Effector memory CD8-positive, alpha-beta T cell (primary cell): ENCODE measurements at regions not wholly inside any gene's neighbourhood (a gene's known extent, or its start where the extent isn't known, plus 50 kb on each side); places are given as distances from the start of the nearest gene placed in this dataset.

Experiments
- ATAC-seq: fragments of 150-1000 bp; cut with Tn5 transposase; replicated peaks from 2 replicates; pipeline ENCODE4 v1.10.0; 2021; ENCODE audit warnings: mild to moderate bottlenecking, moderate library complexity
- DNase-seq, 3 experiments: peaks; one replicate each; pipeline ENCODE4 v3.0.0; 2021
- H3K27ac Mint-ChIP-seq, 2 donors: one replicate each; pipeline ENCODE4 v1.8.0; 2022; ENCODE audit warnings: mild to moderate bottlenecking in 2 of 2, mixed read lengths in 2 of 2, moderate library complexity in 2 of 2
- H3K27me3 Mint-ChIP-seq, 2 donors: one replicate each; pipeline ENCODE4 v1.8.0; 2022; ENCODE audit warnings: mixed read lengths in 2 of 2
- H3K36me3 Mint-ChIP-seq: one replicate; pipeline ENCODE4 v1.8.0; 2022; ENCODE audit warnings: mild to moderate bottlenecking, moderate library complexity, mixed read lengths; ENCODE audit not compliant: insufficient read depth
- H3K4me1 Mint-ChIP-seq, 2 donors: one replicate each; pipeline ENCODE4 v1.8.0; 2022; ENCODE audit warnings: low read depth in 2 of 2, mixed read lengths in 2 of 2
- H3K4me3 Mint-ChIP-seq, 2 donors: one replicate each; pipeline ENCODE4 v1.8.0; 2022; ENCODE audit warnings: mild to moderate bottlenecking in 2 of 2, mixed read lengths in 2 of 2, moderate library complexity in 2 of 2
- H3K9me3 Mint-ChIP-seq, 2 donors: one replicate each; pipeline ENCODE4 v1.8.0; 2022; ENCODE audit warnings: mixed read lengths in 2 of 2

DNA sequence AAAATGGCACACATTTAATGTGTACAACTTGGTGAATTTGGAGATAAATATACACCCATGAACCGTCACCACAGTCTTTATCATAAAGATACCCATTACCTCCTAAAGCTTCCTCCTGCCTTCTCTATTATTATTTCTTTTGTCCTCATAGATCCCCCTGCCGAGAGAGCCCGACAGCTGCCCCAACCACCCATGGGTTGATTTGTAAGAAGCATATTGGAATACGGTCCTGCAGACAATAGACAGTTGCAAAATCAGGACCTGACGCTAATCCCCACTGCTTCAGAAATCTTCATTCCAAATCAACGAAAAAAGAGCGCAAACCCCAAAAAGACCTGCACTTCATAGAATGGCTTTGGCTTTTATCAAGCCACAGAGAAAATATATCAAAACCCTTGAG lies 697.5 kb downstream of the SEMA5A start:
- Mint-ChIP-seq H3K9me3 (peaks cover 12 to 18% of the 10 kb centered on the region in 2 donors), H3K4me3 (no peak overlapping the region), H3K4me1 (no peaks in the 10 kb centered on the region), H3K36me3 (no peaks in the 10 kb centered on the region), H3K27me3 (no peaks in the 10 kb centered on the region), H3K27ac (no peak overlapping the region)
- DNase-seq (no peak), ATAC-seq (no peak)

DNA sequence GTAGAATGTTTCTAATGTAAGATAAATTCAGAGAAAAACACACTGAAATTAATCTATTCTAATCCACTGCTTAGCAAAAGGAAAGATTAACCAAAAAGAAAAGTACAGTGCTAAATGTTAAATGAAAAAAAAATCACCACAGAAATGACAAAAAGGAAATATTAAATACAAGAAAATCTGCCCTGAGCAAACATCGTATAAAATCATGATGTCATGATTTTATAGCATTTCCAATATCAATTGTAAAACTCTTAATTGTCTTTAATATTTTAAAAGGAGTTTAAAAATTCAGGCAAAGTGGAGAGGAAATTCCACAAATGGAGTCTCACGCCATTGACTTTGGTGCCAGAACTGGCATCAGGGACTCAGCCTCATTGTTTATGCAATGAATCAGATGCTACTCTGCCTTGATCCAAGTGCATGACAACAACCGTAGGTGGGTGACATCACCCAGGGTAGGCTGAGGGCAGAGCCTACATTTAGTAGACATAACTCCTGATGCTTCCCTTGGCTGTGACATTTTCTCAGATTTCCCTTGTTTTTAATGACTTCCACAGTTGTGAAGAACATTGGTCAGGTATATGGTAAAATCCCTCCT lies 696.8 kb downstream of the SEMA5A start:
- Mint-ChIP-seq H3K4me1 (no peaks in the 10 kb centered on the region), H3K4me3 (no peak overlapping the region), H3K27me3 (no peaks in the 10 kb centered on the region), H3K27ac (no peak overlapping the region), H3K9me3 (peaks cover 12 to 15% of the 10 kb centered on the region in 2 donors), H3K36me3 (no peaks in the 10 kb centered on the region)
- no peak for ATAC-seq
- DNase-seq: no peak

DNA sequence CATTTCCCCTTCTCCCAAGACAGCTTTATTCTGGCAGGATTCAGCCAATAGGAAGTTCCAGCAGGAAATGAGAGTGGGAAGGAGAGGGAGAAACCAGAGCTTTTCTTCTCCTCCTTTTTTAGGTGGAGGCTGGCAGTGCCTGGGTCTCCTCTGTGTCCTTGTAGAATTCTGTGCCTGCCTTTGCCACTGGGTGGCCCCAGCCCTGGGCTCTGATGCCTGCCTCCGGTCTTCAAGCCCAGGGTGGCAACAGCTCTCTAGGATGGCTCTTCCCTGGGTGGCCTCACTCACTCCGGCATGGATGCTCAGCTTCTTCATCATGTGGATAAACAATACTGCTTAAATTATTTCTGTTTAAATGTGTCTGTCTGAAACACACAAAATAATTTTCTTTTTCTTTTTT lies 694.8 kb downstream of the SEMA5A start:
- peaks cover 13% of the 10 kb centered on the region in 2 donors for H3K9me3 Mint-ChIP-seq
- H3K4me1 Mint-ChIP-seq: no peaks in the 10 kb centered on the region
- H3K27me3 Mint-ChIP-seq: no peaks in the 10 kb centered on the region
- DNase-seq: no peak
- H3K4me3 Mint-ChIP-seq: no peak overlapping the region
- H3K36me3 Mint-ChIP-seq: no peaks in the 10 kb centered on the region
- no peak overlapping the region for H3K27ac Mint-ChIP-seq
- ATAC-seq: no peak

DNA sequence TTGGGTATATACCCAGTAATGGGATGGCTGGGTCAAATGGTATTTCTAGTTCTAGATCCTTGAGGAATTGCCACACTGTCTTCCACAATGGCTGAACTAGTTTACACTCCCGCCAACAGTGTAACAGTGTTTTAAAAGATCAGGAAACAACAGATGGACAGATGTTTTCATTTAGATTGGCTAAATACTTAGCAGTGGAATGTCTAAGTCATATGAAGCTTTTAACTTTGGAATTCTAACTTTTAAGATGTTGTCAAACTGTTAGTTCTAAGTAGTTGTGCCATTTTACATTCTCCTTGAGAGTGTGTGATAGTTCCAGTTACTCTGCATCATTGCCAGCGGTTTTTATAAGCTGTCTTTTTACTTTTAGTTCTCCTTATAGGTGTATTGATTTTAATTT lies 688.8 kb downstream of the SEMA5A start:
- ATAC-seq (no peak), DNase-seq (no peak)
- Mint-ChIP-seq H3K4me3 (no peak overlapping the region), H3K4me1 (no peaks in the 10 kb centered on the region), H3K27ac (no peak overlapping the region), H3K27me3 (no peaks in the 10 kb centered on the region), H3K9me3 (peaks cover 11 to 13% of the 10 kb centered on the region in 2 donors), H3K36me3 (peaks cover 3% of the 10 kb centered on the region)

DNA sequence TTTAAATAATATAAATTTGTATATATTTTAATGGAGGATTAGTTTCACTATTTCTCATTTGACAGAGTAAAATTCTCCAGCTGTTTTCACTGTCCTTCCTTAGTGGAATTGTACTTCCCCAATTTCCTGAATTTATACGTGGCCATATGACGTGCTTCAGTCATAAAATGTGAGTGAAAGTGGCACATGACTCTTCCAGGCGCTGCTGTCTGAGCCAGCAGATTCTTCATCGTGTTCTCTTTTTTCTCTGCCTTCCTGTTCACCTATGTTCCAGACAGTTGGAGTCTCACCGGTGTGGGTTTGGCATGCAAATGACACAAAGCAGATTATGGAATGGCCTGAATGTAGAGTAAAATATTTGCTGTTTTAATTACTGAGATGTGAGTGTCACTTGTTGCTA lies 684.1 kb downstream of the SEMA5A start:
- no peak overlapping the region for H3K4me3 Mint-ChIP-seq
- H3K4me1 Mint-ChIP-seq: no peaks in the 10 kb centered on the region
- no peak overlapping the region for H3K27ac Mint-ChIP-seq
- peaks cover 3% of the 10 kb centered on the region for H3K36me3 Mint-ChIP-seq
- H3K9me3 Mint-ChIP-seq: peaks cover 5 to 7% of the 10 kb centered on the region in 2 donors
- H3K27me3 Mint-ChIP-seq: no peaks in the 10 kb centered on the region
- DNase-seq (no peak), ATAC-seq (no peak)

DNA sequence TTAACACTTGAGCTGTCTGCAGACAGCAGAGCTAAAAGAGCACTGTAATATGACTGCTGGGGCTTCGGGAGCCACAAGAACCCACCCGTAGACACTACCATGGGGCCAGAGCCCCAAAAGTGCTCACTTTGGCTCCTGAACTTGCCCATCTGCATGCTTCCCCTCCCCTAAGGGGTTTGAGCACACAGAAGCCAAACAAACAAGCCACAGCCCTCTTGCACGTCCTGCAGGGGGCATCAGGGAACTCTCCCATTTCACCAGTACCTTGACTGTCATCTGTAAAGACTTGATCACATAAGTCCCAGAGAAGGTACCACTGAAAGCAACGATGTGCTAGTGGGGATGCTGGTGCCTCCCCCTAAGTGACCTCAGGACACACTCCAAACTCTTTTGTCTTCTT lies 681.8 kb downstream of the SEMA5A start:
- Mint-ChIP-seq H3K4me1 (no peaks in the 10 kb centered on the region), H3K27me3 (no peaks in the 10 kb centered on the region), H3K9me3 (peaks cover 3 to 15% of the 10 kb centered on the region in 2 donors), H3K36me3 (peaks cover 3% of the 10 kb centered on the region), H3K27ac (no peak overlapping the region), H3K4me3 (no peak overlapping the region)
- no peak for DNase-seq
- no peak for ATAC-seq

DNA sequence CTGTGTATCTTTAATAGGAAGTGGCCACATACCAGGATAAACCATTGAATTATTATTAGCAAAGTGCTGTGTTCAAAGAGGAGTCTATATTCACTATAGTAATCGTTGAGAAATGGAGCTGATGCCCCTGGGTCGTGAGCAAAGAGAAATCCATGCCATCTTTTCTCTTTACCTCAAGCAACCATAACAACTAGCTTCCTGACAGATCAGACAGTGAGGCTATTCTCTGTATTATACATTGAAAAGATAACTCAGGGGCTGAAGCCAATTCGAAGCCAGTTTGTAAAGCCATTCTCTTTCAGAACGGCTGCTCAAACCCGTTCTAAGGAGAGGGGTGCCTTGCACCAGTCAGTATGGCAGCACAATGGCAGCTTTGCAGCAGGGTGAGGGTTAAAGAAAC lies 680.6 kb downstream of the SEMA5A start:
- ATAC-seq (no peak), DNase-seq (no peak)
- no peak overlapping the region for H3K27ac Mint-ChIP-seq
- H3K4me3 Mint-ChIP-seq: no peak overlapping the region
- peaks cover 2% of the 10 kb centered on the region for H3K36me3 Mint-ChIP-seq
- peaks cover 3 to 15% of the 10 kb centered on the region in 2 donors for H3K9me3 Mint-ChIP-seq
- H3K27me3 Mint-ChIP-seq: no peaks in the 10 kb centered on the region
- H3K4me1 Mint-ChIP-seq: no peaks in the 10 kb centered on the region

DNA sequence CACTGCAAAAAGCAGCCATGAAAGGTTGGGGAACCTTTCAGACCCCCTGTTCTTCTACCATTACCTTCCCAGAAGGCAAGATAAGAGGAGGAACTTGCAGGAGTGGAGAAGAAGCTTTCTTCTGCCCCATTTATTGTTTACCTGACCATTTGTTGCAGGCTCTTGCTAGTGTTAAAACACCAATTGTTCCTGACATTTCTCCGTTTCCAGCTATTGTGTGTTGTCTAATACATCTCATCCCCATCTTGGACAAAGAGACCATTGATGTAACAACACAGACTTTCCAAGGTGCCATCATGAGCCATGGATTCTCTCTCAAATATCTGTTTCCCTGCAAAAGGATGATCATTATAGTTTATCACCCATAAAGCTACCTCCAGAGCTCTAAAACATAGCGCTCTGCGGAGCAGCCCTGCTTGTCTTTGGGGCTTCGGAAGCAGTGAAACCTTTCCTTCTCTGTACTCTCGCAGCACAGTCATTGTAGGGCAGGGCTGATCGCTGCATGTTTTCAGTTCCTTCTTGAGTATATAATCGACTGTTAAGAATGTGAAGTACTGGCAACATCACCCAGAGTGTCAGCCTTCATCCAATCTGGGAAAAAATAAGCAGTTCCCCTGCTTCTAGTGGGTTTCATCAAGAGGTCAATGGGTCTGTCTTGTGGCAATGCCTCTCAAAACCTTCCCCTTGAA lies 680.0 kb downstream of the SEMA5A start:
- DNase-seq: no peak
- no peaks in the 10 kb centered on the region for H3K4me1 Mint-ChIP-seq
- no peak overlapping the region for H3K27ac Mint-ChIP-seq
- H3K27me3 Mint-ChIP-seq: no peaks in the 10 kb centered on the region
- no peak overlapping the region for H3K4me3 Mint-ChIP-seq
- peaks cover 5 to 15% of the 10 kb centered on the region in 2 donors for H3K9me3 Mint-ChIP-seq
- no peak for ATAC-seq
- no peaks in the 10 kb centered on the region for H3K36me3 Mint-ChIP-seq

DNA sequence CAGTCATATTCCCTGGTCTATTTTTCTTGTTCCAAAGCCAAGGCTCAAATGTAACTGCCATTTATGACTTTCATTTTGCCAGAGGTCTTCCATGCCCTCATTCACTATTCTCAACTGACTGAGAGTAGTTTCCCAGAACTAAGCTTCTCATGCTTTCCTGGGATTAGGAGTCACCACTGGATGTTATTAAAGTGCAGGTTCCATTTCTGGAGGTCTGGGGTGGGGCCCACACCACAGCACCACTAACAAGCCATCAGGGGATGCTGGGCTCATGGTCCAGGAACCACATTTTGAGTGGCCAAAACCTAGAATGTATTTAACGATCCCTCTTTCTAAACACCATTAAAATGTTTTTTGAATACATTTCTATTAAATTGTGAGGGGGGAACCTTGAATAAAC lies 677.6 kb downstream of the SEMA5A start:
- H3K4me1 Mint-ChIP-seq: no peaks in the 10 kb centered on the region
- ATAC-seq: no peak
- no peaks in the 10 kb centered on the region for H3K27me3 Mint-ChIP-seq
- peaks cover 10 to 31% of the 10 kb centered on the region in 2 donors for H3K9me3 Mint-ChIP-seq
- no peak overlapping the region for H3K27ac Mint-ChIP-seq
- no peak overlapping the region for H3K4me3 Mint-ChIP-seq
- no peaks in the 10 kb centered on the region for H3K36me3 Mint-ChIP-seq
- no peak for DNase-seq

DNA sequence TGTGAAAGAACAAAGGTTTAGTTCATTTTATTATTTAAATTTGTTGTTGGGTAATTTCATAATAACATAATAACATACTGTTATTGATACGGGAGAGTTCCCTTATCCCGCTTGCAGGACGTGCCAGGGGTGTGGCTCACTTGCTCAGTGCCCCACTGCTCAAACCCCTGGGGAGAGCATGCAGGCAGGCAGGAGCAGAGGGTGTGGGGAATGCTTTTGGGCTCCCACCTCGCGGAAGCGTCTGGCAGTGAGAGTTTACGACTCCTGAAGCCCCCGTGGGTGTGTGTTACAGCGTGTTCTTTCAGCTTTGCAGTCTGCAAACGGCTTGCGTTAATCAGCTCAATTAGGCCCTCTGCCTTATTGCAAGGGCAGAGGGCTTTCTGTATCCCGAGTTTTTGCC lies 675.9 kb downstream of the SEMA5A start:
- Mint-ChIP-seq H3K36me3 (no peaks in the 10 kb centered on the region), H3K27ac (no peak overlapping the region), H3K4me1 (no peaks in the 10 kb centered on the region), H3K9me3 (peaks cover 7 to 30% of the 10 kb centered on the region in 2 donors), H3K27me3 (no peaks in the 10 kb centered on the region), H3K4me3 (no peak overlapping the region)
- no peak for DNase-seq
- no peak for ATAC-seq

DNA sequence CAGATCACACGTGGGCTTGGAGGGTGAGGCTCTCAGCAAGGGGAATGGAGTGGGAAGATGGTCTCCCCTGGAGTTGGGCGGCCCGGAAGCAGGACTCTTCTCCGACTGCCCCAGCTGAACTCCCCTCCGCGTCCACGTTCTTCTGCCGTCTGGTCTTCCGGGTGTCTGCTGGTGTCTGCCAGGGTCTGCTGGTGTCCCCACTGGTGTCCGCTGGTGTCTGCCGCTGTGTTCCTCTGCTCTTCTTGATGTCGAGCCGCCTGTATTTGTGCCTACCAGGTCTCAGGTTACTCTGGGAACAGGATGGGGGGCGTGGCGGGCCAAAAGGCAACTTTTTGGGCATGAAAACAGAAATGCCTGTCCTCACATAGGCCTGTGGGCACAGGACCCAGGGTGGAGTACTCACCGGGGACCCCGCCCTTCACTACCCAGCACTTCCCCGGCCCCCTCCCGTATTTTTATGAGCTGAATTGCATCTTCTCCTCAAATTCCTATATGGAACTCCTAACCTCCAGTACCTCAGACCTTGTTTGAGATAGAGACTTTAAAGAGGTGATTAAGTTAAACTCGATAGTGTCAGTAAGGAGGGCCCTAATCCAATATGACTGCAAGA lies 675.4 kb downstream of the SEMA5A start:
- Mint-ChIP-seq H3K27me3 (no peaks in the 10 kb centered on the region), H3K36me3 (no peaks in the 10 kb centered on the region), H3K9me3 (peaks cover 9 to 35% of the 10 kb centered on the region in 2 donors), H3K27ac (no peak overlapping the region), H3K4me3 (no peak overlapping the region), H3K4me1 (no peaks in the 10 kb centered on the region)
- ATAC-seq (no peak), DNase-seq (no peak)

DNA sequence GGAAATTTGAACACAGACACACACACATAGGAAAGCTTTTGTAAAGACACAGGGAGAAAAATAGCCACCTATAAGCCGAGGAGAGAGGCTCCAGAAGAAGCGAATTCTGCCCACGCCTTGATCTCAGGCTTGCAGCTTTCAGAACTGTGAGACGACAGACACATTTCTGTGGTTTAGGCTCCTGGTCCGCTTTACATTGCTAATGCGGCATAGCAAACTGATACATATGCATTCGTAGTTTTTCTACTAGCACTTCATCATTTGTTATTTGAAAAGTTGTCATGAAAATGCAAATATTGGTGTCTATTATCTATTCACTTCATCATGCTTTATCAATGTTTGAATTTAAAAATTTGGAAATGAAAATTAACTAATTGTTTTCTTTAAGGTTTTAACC lies 674.9 kb downstream of the SEMA5A start:
- H3K4me1 Mint-ChIP-seq: no peaks in the 10 kb centered on the region
- ATAC-seq: no peak
- DNase-seq: no peak

DNA sequence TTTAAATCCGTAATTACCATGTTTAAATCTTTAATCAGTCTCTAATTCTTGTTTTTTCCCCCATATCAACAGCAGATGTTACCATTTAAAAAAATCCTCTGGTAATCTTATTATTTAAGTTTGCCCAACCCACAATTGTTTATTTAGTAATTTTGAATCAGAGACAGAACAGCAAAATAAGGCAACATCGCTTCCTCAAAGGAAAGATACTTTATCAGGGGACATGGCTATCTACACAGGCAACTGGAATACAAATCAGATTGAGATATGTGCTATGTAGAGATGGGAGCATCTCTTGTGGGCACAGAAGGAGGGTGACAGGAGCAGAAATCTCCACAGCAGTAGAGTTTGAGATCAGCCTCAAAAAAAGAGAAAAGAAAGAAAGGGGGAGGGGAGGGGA lies 674.4 kb downstream of the SEMA5A start:
- H3K27me3 Mint-ChIP-seq: no peaks in the 10 kb centered on the region
- H3K27ac Mint-ChIP-seq: no peak overlapping the region
- H3K4me1 Mint-ChIP-seq: no peaks in the 10 kb centered on the region
- H3K9me3 Mint-ChIP-seq: peaks cover 10 to 38% of the 10 kb centered on the region in 2 donors
- no peak overlapping the region for H3K4me3 Mint-ChIP-seq
- no peak for DNase-seq
- no peaks in the 10 kb centered on the region for H3K36me3 Mint-ChIP-seq
- no peak for ATAC-seq

More for the DNA sequence above, 674.9 kb downstream of the SEMA5A start:
- Mint-ChIP-seq H3K9me3 (peaks cover 10 to 38% of the 10 kb centered on the region in 2 donors), H3K36me3 (no peaks in the 10 kb centered on the region), H3K27ac (no peak overlapping the region), H3K4me3 (no peak overlapping the region), H3K27me3 (no peaks in the 10 kb centered on the region)

DNA sequence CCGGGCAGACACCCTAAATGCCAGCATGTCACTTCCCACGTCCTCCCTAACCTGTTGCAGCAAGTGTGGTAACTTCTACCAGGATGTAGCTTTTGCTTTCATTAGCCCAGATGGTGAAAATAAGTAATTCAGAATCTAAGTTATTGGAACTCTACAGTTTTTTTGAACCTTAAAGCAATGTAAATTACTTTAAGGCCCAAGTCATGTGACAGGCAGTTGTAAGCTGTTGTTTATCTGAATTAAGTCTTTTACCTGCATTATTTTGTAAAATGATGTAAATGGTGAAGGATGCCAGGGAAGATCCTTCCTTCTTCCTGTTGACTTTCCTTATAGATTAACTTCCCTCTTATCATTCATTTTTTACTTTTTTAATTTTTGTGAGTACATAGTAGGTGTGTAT lies 670.2 kb downstream of the SEMA5A start:
- ATAC-seq (no peak), DNase-seq (no peak)
- no peaks in the 10 kb centered on the region for H3K27me3 Mint-ChIP-seq
- H3K9me3 Mint-ChIP-seq: peaks cover 14 to 41% of the 10 kb centered on the region in 2 donors
- H3K36me3 Mint-ChIP-seq: no peaks in the 10 kb centered on the region
- H3K27ac Mint-ChIP-seq: no peak overlapping the region
- no peaks in the 10 kb centered on the region for H3K4me1 Mint-ChIP-seq
- no peak overlapping the region for H3K4me3 Mint-ChIP-seq
